ENCODE measurements at regions not wholly inside any gene's neighbourhood (a gene's known extent, or its start where the extent isn't known, plus 50 kb on each side); places are given as distances from the start of the nearest gene placed in this dataset.
A peak's percentile ranks its signal among the peaks of the same experiment; 100 is the strongest.

DNA sequence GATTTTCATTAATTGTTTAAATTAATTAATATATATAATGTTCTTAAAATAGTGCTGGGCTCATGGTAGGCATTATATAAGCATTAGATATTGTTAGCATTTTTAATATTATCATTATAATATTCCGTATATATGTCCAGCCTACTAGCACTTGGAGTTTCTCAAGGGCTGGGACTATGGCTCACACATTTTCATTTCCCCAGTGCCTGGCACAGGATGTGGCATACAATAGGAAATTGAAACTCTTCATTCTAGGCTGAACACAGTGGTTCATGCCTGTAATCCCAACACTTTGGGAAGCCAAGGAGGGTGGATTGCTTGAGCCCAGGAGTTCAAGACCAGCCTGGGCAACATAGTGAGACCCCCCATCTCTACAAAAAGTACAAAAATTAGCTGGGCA, 170.4 kb downstream of the RSL24D1 start:
- Histone ChIP-seq H3K23ac (ENCODE audit: low read depth, low read length, poor library complexity) (no peak overlapping the region), H3K4me3 (ENCODE audit: low read length in 2 of 2) (no peak overlapping the region), H3K18ac (ENCODE audit: low read length) (no peak overlapping the region), H2BK120ac (ENCODE audit: low read depth, low read length) (no peak overlapping the region), H3K9me3 (replicated peaks in 1 of 2; ENCODE audit: control insufficient read depth in 2 of 2, insufficient read depth in 1 of 2, low read depth in 1 of 2, low read length in 2 of 2) (no peaks in the 10 kb centered on the region), H2BK15ac (ENCODE audit: low read length) (no peak overlapping the region), H3K4me1 (ENCODE audit: control insufficient read depth in 2 of 2, insufficient read depth in 1 of 2, low read depth in 1 of 2, low read length in 2 of 2) (peaks cover 0 to 2% of the 10 kb centered on the region in 2 donors), H3K4me2 (ENCODE audit: insufficient read depth, low read length, poor library complexity, severe bottlenecking) (no peak overlapping the region), H2AFZ (ENCODE audit: low read length) (no peak overlapping the region), H3K9ac (ENCODE audit: low read depth, low read length, poor library complexity) (no peak overlapping the region), H3K4ac (ENCODE audit: low read length) (no peak overlapping the region), H3K36me3 (replicated peaks in 1 of 2; ENCODE audit: control insufficient read depth in 2 of 2, insufficient read depth in 2 of 2, low read length in 2 of 2) (no peaks in the 10 kb centered on the region), H3K79me1 (ENCODE audit: low read depth, low read length) (no peaks in the 10 kb centered on the region), H4K91ac (ENCODE audit: low read depth, low read length, poor library complexity) (no peak overlapping the region), H3K27ac (replicated peaks; ENCODE audit: low read length) (no peak overlapping the region), H3K27me3 (ENCODE audit: control insufficient read depth in 3 of 3, insufficient read depth in 3 of 3, low read depth in 1 of 3, low read length in 3 of 3) (peaks cover 0 to 3% (median 0%) of the 10 kb centered on the region in 3 experiments), H2BK5ac (ENCODE audit: low read length) (no peak overlapping the region), H4K8ac (ENCODE audit: low read depth, low read length) (no peak overlapping the region), H2BK12ac (ENCODE audit: low read length) (no peak overlapping the region), H3K14ac (ENCODE audit: low read length) (no peak overlapping the region), H2AK5ac (ENCODE audit: low read depth, low read length) (no peak overlapping the region)
- no CpG with 5 or more reads among the region's 1 CpG for WGBS, 2 donors (ENCODE audit: extremely low coverage in 2 of 2, insufficient read length in 2 of 2, insufficient replicate concordance in 1 of 2)
- no peak for DNase-seq (ENCODE audit: low spot score)

GRCh38 chr15:55017635-55018034, 179.1 kb downstream of the RSL24D1 start:
- Histone ChIP-seq H3K9me3 (replicated peaks in 1 of 2; ENCODE audit: control insufficient read depth in 2 of 2, insufficient read depth in 1 of 2, low read depth in 1 of 2, low read length in 2 of 2) (no peaks in the 10 kb centered on the region), H3K79me1 (ENCODE audit: low read depth, low read length) (no peaks in the 10 kb centered on the region), H3K4me1 (ENCODE audit: control insufficient read depth in 2 of 2, insufficient read depth in 1 of 2, low read depth in 1 of 2, low read length in 2 of 2) (no peaks in the 10 kb centered on the region), H3K27me3 (ENCODE audit: control insufficient read depth in 3 of 3, insufficient read depth in 3 of 3, low read depth in 1 of 3, low read length in 3 of 3) (peaks cover 0 to 3% (median 0%) of the 10 kb centered on the region in 3 experiments), H3K4ac (ENCODE audit: low read length) (no peak overlapping the region), H3K9ac (ENCODE audit: low read depth, low read length, poor library complexity) (no peak overlapping the region), H2BK12ac (ENCODE audit: low read length) (no peak overlapping the region), H3K18ac (ENCODE audit: low read length) (no peak overlapping the region), H3K27ac (replicated peaks; ENCODE audit: low read length) (no peak overlapping the region), H3K4me2 (ENCODE audit: insufficient read depth, low read length, poor library complexity, severe bottlenecking) (no peak overlapping the region), H3K36me3 (replicated peaks in 1 of 2; ENCODE audit: control insufficient read depth in 2 of 2, insufficient read depth in 2 of 2, low read length in 2 of 2) (no peaks in the 10 kb centered on the region), H3K23ac (ENCODE audit: low read depth, low read length, poor library complexity) (no peak overlapping the region), H2AFZ (ENCODE audit: low read length) (no peak overlapping the region), H2BK5ac (ENCODE audit: low read length) (no peak overlapping the region), H2AK5ac (ENCODE audit: low read depth, low read length) (no peak overlapping the region), H4K91ac (ENCODE audit: low read depth, low read length, poor library complexity) (no peak overlapping the region), H2BK15ac (ENCODE audit: low read length) (no peak overlapping the region), H3K14ac (ENCODE audit: low read length) (no peak overlapping the region), H4K8ac (ENCODE audit: low read depth, low read length) (no peak overlapping the region), H3K4me3 (ENCODE audit: low read length in 2 of 2) (no peak overlapping the region), H2BK120ac (ENCODE audit: low read depth, low read length) (no peak overlapping the region)
- no peak for DNase-seq (ENCODE audit: low spot score)

GRCh38 chr15:55016225-55016624, 180.5 kb downstream of the RSL24D1 start:
- Histone ChIP-seq H2AK5ac (ENCODE audit: low read depth, low read length) (no peak overlapping the region), H3K9ac (ENCODE audit: low read depth, low read length, poor library complexity) (no peak overlapping the region), H3K4me3 (ENCODE audit: low read length in 2 of 2) (no peak overlapping the region), H2BK15ac (ENCODE audit: low read length) (no peak overlapping the region), H4K8ac (ENCODE audit: low read depth, low read length) (no peak overlapping the region), H2BK5ac (ENCODE audit: low read length) (no peak overlapping the region), H3K23ac (ENCODE audit: low read depth, low read length, poor library complexity) (no peak overlapping the region), H3K4me2 (ENCODE audit: insufficient read depth, low read length, poor library complexity, severe bottlenecking) (no peak overlapping the region), H3K27me3 (ENCODE audit: control insufficient read depth in 3 of 3, insufficient read depth in 3 of 3, low read depth in 1 of 3, low read length in 3 of 3) (peaks cover 0 to 3% (median 0%) of the 10 kb centered on the region in 3 experiments), H2BK120ac (ENCODE audit: low read depth, low read length) (no peak overlapping the region), H3K36me3 (replicated peaks in 1 of 2; ENCODE audit: control insufficient read depth in 2 of 2, insufficient read depth in 2 of 2, low read length in 2 of 2) (no peaks in the 10 kb centered on the region), H3K14ac (ENCODE audit: low read length) (no peak overlapping the region), H3K4me1 (ENCODE audit: control insufficient read depth in 2 of 2, insufficient read depth in 1 of 2, low read depth in 1 of 2, low read length in 2 of 2) (no peaks in the 10 kb centered on the region), H3K4ac (ENCODE audit: low read length) (no peak overlapping the region), H2BK12ac (ENCODE audit: low read length) (no peak overlapping the region), H4K91ac (ENCODE audit: low read depth, low read length, poor library complexity) (no peak overlapping the region), H2AFZ (ENCODE audit: low read length) (peak overlapping the region; percentile 6), H3K79me1 (ENCODE audit: low read depth, low read length) (no peaks in the 10 kb centered on the region), H3K27ac (replicated peaks; ENCODE audit: low read length) (no peak overlapping the region), H3K9me3 (replicated peaks in 1 of 2; ENCODE audit: control insufficient read depth in 2 of 2, insufficient read depth in 1 of 2, low read depth in 1 of 2, low read length in 2 of 2) (no peaks in the 10 kb centered on the region), H3K18ac (ENCODE audit: low read length) (peak overlapping the region; percentile 7)
- no peak for DNase-seq (ENCODE audit: low spot score)
- 100% methylated on average over 1 of the region's 7 CpGs; no CpG with 5 or more reads in 1 of the 2 donors for WGBS, 2 donors (ENCODE audit: extremely low coverage in 2 of 2, insufficient read length in 2 of 2, insufficient replicate concordance in 1 of 2)

DNA sequence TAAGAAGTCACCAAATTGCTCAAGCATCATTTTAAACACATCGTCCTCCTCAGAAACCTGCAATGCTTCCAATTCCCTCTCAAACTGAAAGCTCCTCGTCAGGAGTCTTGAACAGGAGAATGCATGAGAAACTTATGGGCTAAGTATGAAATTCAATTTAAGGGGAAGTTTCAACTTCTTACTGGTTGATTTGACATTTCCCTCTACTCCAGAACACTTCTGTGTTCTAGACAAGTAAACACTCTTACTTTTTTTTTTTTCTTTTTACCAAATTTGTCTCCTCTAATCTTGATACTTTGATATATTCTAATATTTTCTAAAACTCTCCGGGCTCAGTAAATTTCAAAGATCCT, 181.7 kb downstream of the RSL24D1 start:
- H3K4me3 ChIP-seq (ENCODE audit: low read length in 2 of 2) = no peak overlapping the region
- H3K4me1 ChIP-seq (ENCODE audit: control insufficient read depth in 2 of 2, insufficient read depth in 1 of 2, low read depth in 1 of 2, low read length in 2 of 2) = no peaks in the 10 kb centered on the region
- H3K18ac ChIP-seq (ENCODE audit: low read length) = no peak overlapping the region
- H3K14ac ChIP-seq (ENCODE audit: low read length) = no peak overlapping the region
- no peak overlapping the region for H2BK120ac ChIP-seq (ENCODE audit: low read depth, low read length)
- H3K9ac ChIP-seq (ENCODE audit: low read depth, low read length, poor library complexity) = no peak overlapping the region
- H3K9me3 ChIP-seq (replicated peaks in 1 of 2; ENCODE audit: control insufficient read depth in 2 of 2, insufficient read depth in 1 of 2, low read depth in 1 of 2, low read length in 2 of 2) = no peaks in the 10 kb centered on the region
- no peak overlapping the region for H2BK15ac ChIP-seq (ENCODE audit: low read length)
- H3K79me1 ChIP-seq (ENCODE audit: low read depth, low read length) = no peaks in the 10 kb centered on the region
- H2AFZ ChIP-seq (ENCODE audit: low read length) = no peak overlapping the region
- no peak for DNase-seq (ENCODE audit: low spot score)
- peaks cover 0 to 7% (median 0%) of the 10 kb centered on the region in 3 experiments for H3K27me3 ChIP-seq (ENCODE audit: control insufficient read depth in 3 of 3, insufficient read depth in 3 of 3, low read depth in 1 of 3, low read length in 3 of 3)
- WGBS, 2 donors (ENCODE audit: extremely low coverage in 2 of 2, insufficient read length in 2 of 2, insufficient replicate concordance in 1 of 2) = no CpG with 5 or more reads among the region's 3 CpGs
- H2BK12ac ChIP-seq (ENCODE audit: low read length) = no peak overlapping the region
- H3K36me3 ChIP-seq (replicated peaks in 1 of 2; ENCODE audit: control insufficient read depth in 2 of 2, insufficient read depth in 2 of 2, low read length in 2 of 2) = no peaks in the 10 kb centered on the region
- no peak overlapping the region for H2BK5ac ChIP-seq (ENCODE audit: low read length)
- no peak overlapping the region for H4K91ac ChIP-seq (ENCODE audit: low read depth, low read length, poor library complexity)
- H3K4ac ChIP-seq (ENCODE audit: low read length) = no peak overlapping the region
- H4K8ac ChIP-seq (ENCODE audit: low read depth, low read length) = no peak overlapping the region
- H3K27ac ChIP-seq (replicated peaks; ENCODE audit: low read length) = no peak overlapping the region
- no peak overlapping the region for H3K23ac ChIP-seq (ENCODE audit: low read depth, low read length, poor library complexity)
- no peak overlapping the region for H3K4me2 ChIP-seq (ENCODE audit: insufficient read depth, low read length, poor library complexity, severe bottlenecking)
- H2AK5ac ChIP-seq (ENCODE audit: low read depth, low read length) = no peak overlapping the region

All from neuronal stem cell (in vitro differentiated cells).